COR-L47 (cell line): ENCODE measurements at regions not wholly inside any gene's neighbourhood (a gene's known extent, or its start where the extent isn't known, plus 50 kb on each side); places are given as distances from the start of the nearest gene placed in this dataset.
"Not testable (repeated sequence)": the region's sequence is repeated elsewhere in the genome, so short reads cannot be mapped to it uniquely, and the experiment has no call there.

ENCODE experiments used
- DNase-seq: peaks from one replicate; lab custom pipeline; 2025; lab: John Stamatoyannopoulos, UW

DNA sequence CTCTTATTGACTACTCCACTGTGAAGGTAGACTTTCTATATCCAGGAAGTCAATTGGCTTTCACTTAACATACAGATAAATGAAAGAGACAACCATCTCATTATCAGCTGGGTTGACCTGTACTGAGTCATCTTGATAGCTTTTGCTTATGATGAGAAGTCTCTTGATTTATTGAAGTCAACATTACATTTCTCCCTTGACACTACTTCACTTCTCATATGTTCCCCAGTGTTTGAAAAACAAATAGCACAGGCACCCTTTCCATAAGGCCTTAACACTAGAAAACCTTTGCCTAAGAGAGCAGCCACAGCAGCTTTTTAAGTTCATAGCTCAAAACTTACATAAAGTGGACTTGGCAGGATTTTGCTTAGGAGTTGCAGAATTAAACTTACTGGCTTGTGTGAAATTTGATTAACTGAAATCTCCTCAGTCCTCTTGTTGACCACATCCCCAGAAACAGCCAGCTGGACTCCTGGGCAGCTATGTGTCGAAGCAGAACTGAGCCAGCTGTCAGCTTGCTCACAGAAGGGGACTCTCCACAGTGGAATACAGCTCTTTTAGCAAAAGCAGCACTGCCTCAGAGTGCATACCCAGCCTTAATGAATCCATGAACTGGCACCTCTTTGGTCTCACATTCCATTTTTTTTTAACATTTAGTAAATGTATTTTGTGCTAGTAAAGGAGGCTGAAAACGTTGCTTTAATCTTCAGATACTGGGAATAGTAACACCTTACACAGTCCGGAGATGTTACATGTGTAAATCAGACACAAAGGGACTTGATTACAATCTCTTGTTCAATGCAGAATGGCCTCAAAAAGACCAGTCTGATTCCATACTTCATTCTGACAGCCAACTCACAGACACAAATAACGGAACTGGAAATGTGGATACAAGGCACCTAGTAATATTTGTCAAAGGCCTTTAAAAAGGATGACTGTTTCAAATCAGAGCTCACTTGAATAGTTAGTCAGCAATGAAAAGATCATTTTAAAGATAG lies 1532.7 kb downstream of the HACE1 start:
- DNase-seq, result no peak

GRCh38 chr6:103313432-103313831 lies 1546.3 kb downstream of the HACE1 start:
- DNase-seq, result no peak

- DNase-seq, result not testable (repeated sequence)
Measured at GRCh38 chr6:103294376-103294775, 1565.3 kb downstream of the HACE1 start.

DNA sequence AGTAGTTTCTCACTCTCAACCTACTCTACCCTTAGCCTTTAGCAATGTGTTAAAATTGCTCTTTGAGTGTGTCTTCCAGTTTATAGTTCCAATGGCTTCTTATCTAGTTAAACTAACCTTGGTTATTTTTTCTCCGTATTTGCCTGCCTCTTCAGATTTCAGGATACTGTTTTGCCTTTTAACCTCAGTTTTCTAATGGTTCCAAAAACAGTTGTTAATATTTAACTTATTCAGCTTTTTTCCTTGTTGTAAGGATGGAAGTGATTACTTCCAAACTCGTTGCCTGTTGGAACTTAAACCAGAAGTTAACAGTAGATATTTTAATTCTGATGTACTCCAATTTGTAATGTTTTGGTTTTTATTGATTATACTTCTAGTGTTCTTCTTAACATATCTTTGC lies 1574.9 kb downstream of the HACE1 start:
- DNase-seq, result no peak

DNA sequence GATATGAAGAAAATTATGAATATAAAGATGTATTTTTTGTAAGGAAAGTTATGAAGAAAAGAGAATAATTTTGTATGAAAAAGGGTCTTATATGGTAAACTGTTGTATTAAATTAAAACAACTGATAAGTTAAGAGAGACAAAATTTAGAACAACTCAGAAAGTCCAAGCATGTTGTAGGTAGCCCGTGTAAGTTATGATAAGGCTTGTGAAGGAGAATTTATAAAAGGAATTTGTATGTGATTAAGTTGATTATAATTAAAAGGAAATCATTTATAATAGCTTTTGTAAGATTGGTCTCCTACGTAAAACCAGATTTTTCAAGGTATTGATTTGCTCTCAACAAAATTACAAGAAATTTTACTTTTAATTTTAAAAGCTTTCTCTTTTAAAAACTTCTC lies 1579.3 kb downstream of the HACE1 start:
- no peak for DNase-seq

- DNase-seq, result no peak
Measured at GRCh38 chr6:103277936-103278335, 1581.8 kb downstream of the HACE1 start.

- peak; percentile 67 for DNase-seq
Measured at GRCh38 chr6:103273048-103273447, 1586.7 kb downstream of the HACE1 start.

DNA sequence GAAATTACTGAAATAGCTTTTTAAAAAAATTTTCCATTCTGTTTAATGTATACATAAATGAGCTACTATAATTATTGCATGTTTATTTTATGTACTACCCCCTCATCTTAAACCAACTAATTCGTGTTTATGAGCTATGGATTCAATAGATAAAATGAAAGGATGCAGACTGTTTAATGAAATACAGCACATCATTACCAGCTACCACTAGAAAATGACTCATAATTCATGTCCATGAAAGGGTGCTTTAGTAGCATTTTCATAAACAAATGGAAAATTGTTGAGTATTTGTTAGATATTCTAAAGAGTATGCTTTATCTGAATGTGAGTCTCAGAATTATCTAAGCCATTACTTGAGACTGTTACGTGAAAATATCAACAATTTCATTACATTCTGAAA lies 1590.1 kb downstream of the HACE1 start:
- DNase-seq, result no peak

DNA sequence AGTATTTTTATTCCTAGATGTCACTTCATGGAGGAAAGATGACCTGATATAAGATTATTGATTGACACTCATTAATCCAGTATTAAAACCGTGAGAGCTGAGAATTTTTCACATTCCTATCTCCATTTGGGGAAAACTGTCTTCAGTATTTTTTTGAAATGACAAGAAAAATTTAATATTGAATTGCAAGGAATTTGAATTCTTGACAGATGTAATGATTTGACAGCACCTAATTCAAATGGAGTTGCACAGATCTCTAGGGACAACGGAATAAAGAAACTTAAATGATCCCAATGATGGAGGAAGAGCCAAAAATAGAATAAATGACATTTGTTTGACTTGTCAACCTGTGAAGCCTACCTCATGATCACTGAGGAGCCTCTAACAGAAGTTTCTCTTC lies 1591.4 kb downstream of the HACE1 start:
- no peak for DNase-seq

DNA sequence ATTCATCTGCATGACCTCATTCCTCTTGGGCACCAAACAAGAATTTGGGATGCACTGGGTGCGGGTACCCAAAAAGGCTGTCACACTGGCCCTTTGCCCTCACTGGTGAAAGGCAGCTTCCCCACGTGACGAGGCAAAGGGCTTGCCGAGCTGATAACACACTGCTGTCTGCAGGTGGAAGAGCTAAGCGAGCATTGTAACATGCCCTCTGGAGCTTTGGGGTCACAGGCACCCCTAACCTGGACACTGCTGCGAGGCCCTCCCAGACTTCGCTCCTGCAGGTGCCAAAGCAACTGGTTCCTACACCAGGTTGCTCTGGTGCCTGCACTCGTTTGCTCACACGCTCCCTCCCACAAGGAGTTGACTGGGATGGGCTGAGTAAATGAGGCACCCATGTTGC lies 1595.7 kb downstream of the HACE1 start:
- DNase-seq, result no peak

DNA sequence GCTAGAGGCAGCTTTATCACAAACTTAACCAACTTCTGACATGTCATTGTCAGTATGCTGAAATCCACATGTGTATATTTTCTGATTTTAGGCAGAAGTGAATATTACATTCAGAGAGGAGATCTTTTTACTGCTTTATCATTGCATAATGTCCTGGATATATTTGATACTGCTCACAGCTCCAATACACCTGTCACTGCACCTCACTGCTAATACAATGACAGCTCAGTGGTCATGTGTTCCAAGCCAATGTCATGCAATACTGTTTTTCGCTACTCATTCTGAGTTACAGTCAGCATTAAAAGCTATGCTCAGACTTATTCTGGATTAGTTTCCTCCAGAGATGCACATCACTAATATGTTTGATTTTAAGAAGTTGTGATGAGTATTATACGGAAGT lies 1604.6 kb downstream of the HACE1 start:
- no peak for DNase-seq

- DNase-seq, result no peak
Measured at GRCh38 chr6:103236923-103237322, 1622.8 kb downstream of the HACE1 start.

GRCh38 chr6:103231181-103231580 lies 1628.5 kb downstream of the HACE1 start:
- DNase-seq, result no peak

- no peak for DNase-seq
Measured at GRCh38 chr6:103215847-103216246, 1643.9 kb downstream of the HACE1 start.

GRCh38 chr6:103210686-103211085 lies 1649.0 kb downstream of the HACE1 start:
- no peak for DNase-seq

DNA sequence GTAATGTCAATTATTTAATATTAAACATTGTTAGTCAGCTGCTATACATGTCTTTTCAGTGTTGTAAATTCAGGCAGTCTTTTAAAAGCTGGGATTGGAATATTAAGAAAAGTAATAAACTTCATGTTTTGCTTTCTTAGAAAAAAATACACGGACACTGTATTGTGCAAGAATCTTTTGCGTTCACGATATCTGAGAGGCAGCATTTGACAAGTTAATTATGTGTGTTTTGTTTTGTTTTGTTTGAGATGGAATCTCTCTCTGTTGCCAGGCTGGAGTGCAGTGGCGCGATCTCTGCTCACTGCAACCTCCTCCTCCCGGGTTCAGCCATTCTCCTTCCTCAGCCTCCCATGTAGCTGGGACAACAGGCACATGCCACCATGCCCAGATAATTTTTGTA lies 1661.3 kb downstream of the HACE1 start:
- no peak for DNase-seq

GRCh38 chr6:103193413-103193812 lies 1666.3 kb downstream of the HACE1 start:
- DNase-seq, result no peak

DNA sequence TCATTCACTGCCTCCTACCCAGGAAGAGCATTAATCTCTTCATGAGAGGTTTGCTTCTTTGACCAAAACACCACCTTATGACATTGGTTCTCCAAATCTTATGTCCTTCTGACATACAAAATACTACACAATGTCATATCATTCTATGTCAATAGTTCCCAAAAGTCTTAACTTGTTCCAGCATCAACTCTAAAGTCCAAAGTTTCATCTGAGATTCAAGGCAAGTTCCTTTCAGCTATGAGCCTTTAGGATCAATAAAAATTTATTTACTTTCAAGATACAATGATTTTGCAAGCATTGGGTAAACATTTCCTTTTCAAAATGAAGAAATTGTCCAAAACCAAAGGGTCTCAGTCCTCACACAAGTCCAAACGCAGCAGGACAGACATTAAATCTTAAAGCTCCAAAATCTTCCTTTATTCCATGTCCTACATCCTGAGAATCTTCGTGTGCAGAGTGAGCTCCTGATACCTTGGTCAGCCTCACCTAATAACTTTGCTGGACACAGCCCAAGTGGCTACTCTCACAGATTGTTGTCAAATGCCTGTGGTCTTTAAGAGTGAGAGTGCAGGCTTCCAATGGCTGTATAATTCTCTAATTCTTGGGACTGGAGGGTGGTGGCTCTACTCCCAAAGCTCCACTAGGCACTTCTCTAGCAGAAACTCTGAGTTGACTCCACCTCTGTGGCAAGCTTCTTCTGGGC lies 1668.2 kb downstream of the HACE1 start:
- DNase-seq, result no peak

- no peak for DNase-seq
Measured at GRCh38 chr6:103184776-103185175, 1674.9 kb downstream of the HACE1 start.

DNA sequence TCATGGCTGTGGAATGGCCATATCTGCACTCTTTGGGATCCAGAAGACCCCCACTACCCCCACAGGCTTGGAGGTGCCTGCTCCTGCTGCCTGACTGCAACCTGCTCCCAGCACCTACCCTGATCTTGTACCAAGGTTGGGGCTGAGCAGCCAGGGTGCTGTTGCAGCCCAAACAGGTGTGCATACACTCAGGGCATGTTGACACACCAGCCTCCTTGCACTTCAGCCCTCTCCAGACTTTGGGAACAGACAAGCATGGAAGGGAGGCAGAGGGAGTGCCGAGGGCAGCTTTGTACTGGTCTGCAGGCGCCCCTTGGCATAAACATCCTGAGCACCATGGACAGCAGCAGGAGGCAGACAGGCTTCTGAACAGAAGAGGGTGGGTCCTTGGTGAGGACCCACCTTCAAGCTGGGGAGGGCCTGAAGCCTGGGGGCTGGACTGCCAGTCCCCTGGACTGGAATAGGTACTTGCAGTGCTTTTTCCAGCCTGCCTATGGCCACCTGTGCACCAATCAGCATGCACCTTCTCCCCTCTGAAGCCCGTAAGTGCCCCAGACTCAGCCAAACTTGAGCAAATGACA lies 1675.8 kb downstream of the HACE1 start:
- DNase-seq, result no peak

DNA sequence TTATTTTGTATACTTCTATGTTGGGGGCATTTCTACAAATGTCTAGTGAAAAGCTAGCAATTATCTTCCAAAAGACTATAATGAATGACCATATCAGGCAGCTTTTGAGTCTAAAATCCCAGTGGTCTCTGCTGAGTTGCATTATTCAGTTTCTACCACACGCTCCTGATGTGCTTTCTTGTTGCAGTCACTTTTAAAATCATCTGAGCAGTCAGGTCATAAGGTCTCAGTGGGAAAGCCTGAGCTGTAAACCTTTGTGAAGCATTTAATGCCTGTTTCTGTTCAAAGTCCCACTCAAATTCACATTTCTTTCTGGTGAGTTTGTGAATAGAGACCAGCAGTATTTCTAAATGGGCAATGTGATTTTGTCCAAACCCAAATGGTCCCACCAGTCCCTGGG lies 1681.5 kb downstream of the HACE1 start:
- DNase-seq, result no peak

DNA sequence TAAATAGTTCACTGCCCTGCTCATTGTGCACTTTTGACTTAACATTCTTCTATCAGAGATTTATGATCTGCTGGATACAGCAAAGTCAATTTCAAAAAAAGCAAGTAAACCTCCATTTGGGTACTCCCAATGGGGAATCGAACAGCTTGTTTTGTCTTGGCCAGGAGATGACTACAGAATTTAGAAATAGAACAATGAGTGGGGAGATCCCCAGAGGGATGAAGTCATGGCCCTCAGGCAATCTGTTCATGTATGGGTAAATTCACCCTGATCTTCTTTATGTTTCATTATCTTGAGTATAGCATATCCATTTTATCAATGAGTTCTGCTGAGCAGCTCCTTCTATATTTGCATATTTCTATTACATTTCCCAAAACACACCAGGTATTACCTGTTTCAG lies 1681.9 kb downstream of the HACE1 start:
- no peak for DNase-seq

GRCh38 chr6:103175056-103175455 lies 1684.7 kb downstream of the HACE1 start:
- no peak for DNase-seq
